T-helper 1 cell treated with Interleukin-12 subunit alpha and Interleukin-12 subunit beta and Interleukin-4 antibody, amounts not matched to agents 30 μg/mL and 1 μg/mL, for 36 hours (primary cell): ENCODE measurements at regions not wholly inside any gene's neighbourhood (a gene's known extent, or its start where the extent isn't known, plus 50 kb on each side); places are given as distances from the start of the nearest gene placed in this dataset.

Experiments used
- H3K27ac Mint-ChIP-seq: one replicate; pipeline ENCODE4 v1.8.0; 2021; ENCODE audit warnings: mild to moderate bottlenecking, mixed read lengths
- H3K27me3 Mint-ChIP-seq: one replicate; pipeline ENCODE4 v1.8.0; 2021; ENCODE audit warnings: low read depth, mixed read lengths
- H3K36me3 Mint-ChIP-seq: one replicate; pipeline ENCODE4 v1.8.0; 2021; ENCODE audit warnings: low read depth, mixed read lengths
- H3K4me1 Mint-ChIP-seq: one replicate; pipeline ENCODE4 v1.8.0; 2021; ENCODE audit warnings: low read depth, mixed read lengths
- H3K4me3 Mint-ChIP-seq: one replicate; pipeline ENCODE4 v1.8.0; 2021; ENCODE audit warnings: mild to moderate bottlenecking, moderate library complexity, mixed read lengths
- H3K9me3 Mint-ChIP-seq: one replicate; pipeline ENCODE4 v1.8.0; 2021; ENCODE audit warnings: mixed read lengths

DNA sequence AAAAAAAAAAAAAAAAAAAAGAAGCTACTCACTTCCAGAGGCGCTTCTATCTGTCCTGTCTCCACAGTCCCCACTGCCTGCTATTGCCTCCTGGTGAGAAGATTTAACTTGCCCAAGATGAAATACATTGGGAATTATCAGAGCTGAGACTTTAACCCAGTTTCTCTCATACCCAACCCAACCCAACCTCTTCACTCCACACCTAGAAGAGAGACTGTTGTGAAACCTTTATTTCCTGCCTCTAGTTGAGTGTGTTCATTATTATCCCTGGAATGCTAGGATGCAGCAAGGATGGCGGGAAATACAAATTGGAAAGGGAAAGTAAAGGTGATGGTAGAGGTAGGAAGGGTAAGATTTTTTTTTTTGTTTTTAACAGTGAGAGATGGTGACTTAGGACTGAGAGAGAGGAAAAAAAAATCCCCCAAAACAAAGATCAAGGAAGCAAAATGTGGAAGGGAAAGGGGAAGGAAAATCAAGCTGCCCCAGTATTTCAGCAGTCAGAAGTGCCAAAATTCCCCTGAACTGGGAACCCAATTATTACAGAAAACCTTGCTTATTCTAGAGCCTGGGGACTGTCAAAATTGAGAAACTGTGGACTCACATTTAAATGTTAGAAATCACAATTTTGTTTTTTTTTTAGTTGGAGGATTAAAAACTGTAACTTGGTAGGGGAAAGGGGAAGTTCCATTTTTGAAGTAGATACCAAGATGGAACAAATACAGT lies 253.0 kb downstream of the PTTG2 start:
- Mint-ChIP-seq H3K27me3 (peaks cover 8% of the 10 kb centered on the region), H3K4me1 (no peaks in the 10 kb centered on the region), H3K9me3 (no peaks in the 10 kb centered on the region), H3K4me3 (no peak overlapping the region), H3K36me3 (no peaks in the 10 kb centered on the region), H3K27ac (no peak overlapping the region)

GRCh38 chr4:38222892-38223291 lies 262.7 kb downstream of the PTTG2 start:
- Mint-ChIP-seq H3K27ac (no peak overlapping the region), H3K9me3 (no peaks in the 10 kb centered on the region), H3K4me1 (no peaks in the 10 kb centered on the region), H3K4me3 (no peak overlapping the region), H3K36me3 (no peaks in the 10 kb centered on the region), H3K27me3 (peaks cover 24% of the 10 kb centered on the region)

- Mint-ChIP-seq H3K4me3 (no peak overlapping the region), H3K27ac (no peak overlapping the region), H3K4me1 (no peaks in the 10 kb centered on the region), H3K9me3 (no peaks in the 10 kb centered on the region), H3K36me3 (no peaks in the 10 kb centered on the region), H3K27me3 (peaks cover 24% of the 10 kb centered on the region)
These were observed 263.1 kb downstream of the PTTG2 start for GRCh38 chr4:38223306-38223705.

GRCh38 chr4:38223782-38224236 lies 263.6 kb downstream of the PTTG2 start:
- H3K27me3 Mint-ChIP-seq, result peaks cover 24% of the 10 kb centered on the region
- H3K9me3 Mint-ChIP-seq, result no peaks in the 10 kb centered on the region
- no peaks in the 10 kb centered on the region for H3K4me1 Mint-ChIP-seq
- H3K4me3 Mint-ChIP-seq, result no peak overlapping the region
- no peak overlapping the region for H3K27ac Mint-ChIP-seq
- H3K36me3 Mint-ChIP-seq, result no peaks in the 10 kb centered on the region

- H3K9me3 Mint-ChIP-seq, result no peaks in the 10 kb centered on the region
- no peaks in the 10 kb centered on the region for H3K4me1 Mint-ChIP-seq
- no peaks in the 10 kb centered on the region for H3K36me3 Mint-ChIP-seq
- H3K4me3 Mint-ChIP-seq, result no peak overlapping the region
- H3K27me3 Mint-ChIP-seq, result peaks cover 24% of the 10 kb centered on the region
- no peak overlapping the region for H3K27ac Mint-ChIP-seq
These were observed 264.7 kb downstream of the PTTG2 start for GRCh38 chr4:38224850-38225249.

- Mint-ChIP-seq H3K4me1 (no peaks in the 10 kb centered on the region), H3K27ac (no peak overlapping the region), H3K27me3 (peaks cover 20% of the 10 kb centered on the region), H3K9me3 (no peaks in the 10 kb centered on the region), H3K36me3 (no peaks in the 10 kb centered on the region), H3K4me3 (no peak overlapping the region)
These were observed 266.0 kb downstream of the PTTG2 start for GRCh38 chr4:38226170-38226569.

DNA sequence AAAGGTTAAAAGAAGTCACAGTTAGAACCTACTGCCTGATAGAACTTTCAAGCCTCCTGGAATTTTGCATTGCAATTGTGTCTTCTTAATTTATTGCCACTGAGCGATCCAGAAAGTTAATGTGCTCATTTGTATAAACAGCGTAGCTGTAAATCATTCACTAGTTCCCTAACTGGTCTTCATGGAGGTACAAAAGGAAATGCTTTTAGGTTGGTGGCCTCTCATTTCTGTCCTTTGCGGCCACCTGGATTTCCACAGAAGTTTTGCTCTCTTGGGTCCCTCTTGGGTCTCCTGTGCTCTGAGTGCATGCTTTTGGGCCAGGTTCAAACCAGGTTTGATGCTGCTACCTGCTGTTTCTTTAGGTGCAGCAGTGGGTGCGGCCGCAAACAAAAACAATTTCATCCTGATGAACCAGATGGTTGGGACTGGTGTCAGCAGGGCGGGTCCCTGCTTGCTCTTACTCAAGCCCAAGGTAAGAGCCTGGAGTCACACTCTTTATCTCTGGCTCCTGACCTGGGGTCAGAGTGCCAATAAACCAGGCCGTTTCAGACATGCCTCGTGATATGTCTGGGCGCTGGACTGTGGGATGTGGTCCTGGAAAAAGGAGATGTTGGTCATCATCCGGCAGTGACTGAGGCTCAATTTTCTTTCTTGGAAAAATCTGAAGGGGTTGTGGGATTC lies 270.1 kb downstream of the PTTG2 start:
- Mint-ChIP-seq H3K4me3 (no peak overlapping the region), H3K27ac (no peak overlapping the region), H3K9me3 (peaks cover 4% of the 10 kb centered on the region), H3K4me1 (no peaks in the 10 kb centered on the region), H3K27me3 (peaks cover 12% of the 10 kb centered on the region), H3K36me3 (no peaks in the 10 kb centered on the region)

- Mint-ChIP-seq H3K27me3 (peaks cover 11% of the 10 kb centered on the region), H3K27ac (no peak overlapping the region), H3K4me1 (no peaks in the 10 kb centered on the region)
These were observed 270.8 kb downstream of the PTTG2 start for GRCh38 chr4:38230821-38231563.

GRCh38 chr4:38231626-38232025 lies 271.4 kb downstream of the PTTG2 start:
- Mint-ChIP-seq H3K27me3 (peaks cover 5% of the 10 kb centered on the region), H3K4me1 (no peaks in the 10 kb centered on the region), H3K27ac (no peak overlapping the region), H3K36me3 (no peaks in the 10 kb centered on the region), H3K9me3 (peaks cover 4% of the 10 kb centered on the region), H3K4me3 (no peak overlapping the region)

More at GRCh38 chr4:38230821-38231563, 270.8 kb downstream of the PTTG2 start:
- H3K36me3 Mint-ChIP-seq, result no peaks in the 10 kb centered on the region
- no peak overlapping the region for H3K4me3 Mint-ChIP-seq
- H3K9me3 Mint-ChIP-seq, result peaks cover 4% of the 10 kb centered on the region

DNA sequence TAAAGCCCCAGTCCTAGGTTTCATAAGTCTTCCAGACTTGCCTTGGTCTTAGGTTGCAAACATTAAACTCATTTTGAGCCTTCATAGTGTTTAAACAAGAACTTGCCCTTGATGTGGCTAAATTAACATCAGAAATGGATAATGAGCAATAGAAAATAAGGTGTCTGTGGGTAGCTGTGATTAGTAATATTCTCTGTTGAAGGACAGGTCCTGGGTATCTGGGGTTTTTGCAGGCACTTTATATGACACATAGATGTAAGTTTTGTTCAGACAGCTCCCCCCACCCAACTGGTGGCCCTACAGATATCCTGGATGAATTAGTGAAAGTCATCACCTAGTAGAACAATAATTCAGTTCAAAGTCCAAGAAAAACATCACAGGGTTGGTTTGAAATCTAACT lies 272.5 kb downstream of the PTTG2 start:
- Mint-ChIP-seq H3K4me3 (no peak overlapping the region), H3K27ac (no peak overlapping the region), H3K36me3 (no peaks in the 10 kb centered on the region)

DNA sequence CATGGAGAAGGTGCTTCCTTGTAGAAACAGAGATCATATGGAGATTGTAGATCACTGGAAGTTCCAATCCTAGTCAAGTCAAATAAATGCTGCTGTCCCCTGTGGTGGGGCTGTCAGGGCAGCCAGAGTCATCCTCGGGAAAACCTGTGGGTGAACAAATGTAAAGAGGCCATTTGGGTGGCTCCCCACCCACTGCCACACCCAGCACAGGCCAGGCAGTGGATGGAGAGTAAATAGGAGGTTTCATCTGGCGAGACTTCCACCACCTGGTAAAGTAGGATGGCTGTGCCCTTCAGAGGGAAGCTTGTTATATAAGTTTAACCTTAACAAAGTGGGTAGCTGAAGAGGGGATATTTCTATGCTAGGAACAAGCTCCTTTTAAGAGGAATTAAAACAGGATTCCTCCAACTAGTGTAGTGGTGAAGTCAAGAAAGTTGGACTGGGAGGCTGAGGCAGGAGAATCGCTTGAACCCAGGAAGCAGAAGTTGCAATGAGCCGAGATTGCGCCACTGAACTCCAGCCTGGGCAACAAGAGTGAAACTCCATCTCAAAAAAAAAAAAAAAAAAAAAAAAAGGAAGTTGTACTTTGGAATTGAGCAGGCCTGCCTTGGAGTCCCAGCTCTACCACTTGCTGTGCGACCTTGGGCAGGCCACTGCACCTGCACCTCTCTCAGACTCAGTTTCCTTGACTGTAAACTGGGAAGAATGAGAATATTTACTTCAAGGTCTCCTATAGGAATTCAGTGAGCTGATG lies 273.7 kb downstream of the PTTG2 start:
- Mint-ChIP-seq H3K4me3 (no peak overlapping the region), H3K4me1 (no peaks in the 10 kb centered on the region), H3K27me3 (peaks cover 9% of the 10 kb centered on the region), H3K36me3 (no peaks in the 10 kb centered on the region), H3K27ac (no peak overlapping the region), H3K9me3 (peaks cover 4% of the 10 kb centered on the region)

More for the DNA sequence above, 272.5 kb downstream of the PTTG2 start:
- H3K4me1 Mint-ChIP-seq, result no peaks in the 10 kb centered on the region
- peaks cover 4% of the 10 kb centered on the region for H3K9me3 Mint-ChIP-seq
- H3K27me3 Mint-ChIP-seq, result peaks cover 5% of the 10 kb centered on the region

DNA sequence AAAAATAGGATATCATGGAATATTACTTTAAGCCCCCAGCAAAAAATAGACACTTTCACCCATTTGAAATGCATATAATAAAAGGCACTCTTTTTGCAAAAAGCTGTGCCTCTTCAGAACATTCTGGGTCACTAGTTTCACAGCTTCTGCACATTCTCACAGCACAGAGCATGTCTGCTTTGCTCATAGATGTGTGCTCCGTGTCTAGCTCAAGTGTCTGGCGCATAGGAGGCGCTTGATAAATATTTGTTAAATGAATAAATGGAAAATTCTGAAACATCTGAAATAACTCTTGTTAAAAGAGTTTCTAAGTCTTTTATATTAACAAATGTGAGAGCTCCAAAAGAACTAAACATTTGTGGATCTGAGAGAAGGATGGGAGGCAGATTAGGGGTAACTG lies 275.2 kb downstream of the PTTG2 start:
- Mint-ChIP-seq H3K4me1 (no peaks in the 10 kb centered on the region), H3K27ac (no peak overlapping the region), H3K9me3 (peaks cover 4% of the 10 kb centered on the region), H3K36me3 (no peaks in the 10 kb centered on the region), H3K4me3 (no peak overlapping the region), H3K27me3 (peaks cover 9% of the 10 kb centered on the region)

- Mint-ChIP-seq H3K9me3 (peaks cover 4% of the 10 kb centered on the region), H3K4me1 (no peaks in the 10 kb centered on the region), H3K27ac (no peak overlapping the region), H3K4me3 (no peak overlapping the region), H3K27me3 (peaks cover 9% of the 10 kb centered on the region), H3K36me3 (no peaks in the 10 kb centered on the region)
These were observed 275.8 kb downstream of the PTTG2 start for GRCh38 chr4:38236003-38236402.

DNA sequence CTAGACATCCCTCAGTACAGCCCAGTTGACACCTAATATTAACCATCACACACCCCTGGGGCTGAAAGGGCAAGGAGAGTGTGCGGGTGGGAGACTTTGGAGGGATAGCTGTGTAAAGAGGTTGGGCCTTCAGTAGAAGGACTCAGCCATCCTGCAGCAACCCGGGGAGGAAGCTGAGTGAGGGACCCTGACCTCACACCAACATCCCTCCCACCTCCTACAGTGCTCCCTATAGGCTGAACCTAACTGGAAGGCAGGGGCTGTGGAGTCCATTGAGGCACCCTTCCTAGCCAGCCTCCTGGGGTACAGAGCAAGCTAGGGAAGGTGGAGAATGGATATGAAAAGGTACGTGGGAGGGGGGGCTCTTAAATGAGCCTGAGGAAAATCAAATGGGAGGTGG lies 276.3 kb downstream of the PTTG2 start:
- Mint-ChIP-seq H3K4me1 (no peaks in the 10 kb centered on the region), H3K27me3 (peaks cover 9% of the 10 kb centered on the region), H3K4me3 (no peak overlapping the region), H3K27ac (no peak overlapping the region), H3K9me3 (peaks cover 4% of the 10 kb centered on the region), H3K36me3 (no peaks in the 10 kb centered on the region)
